ENCODE measurements at regions not wholly inside any gene's neighbourhood (a gene's known extent, or its start where the extent isn't known, plus 50 kb on each side); places are given as distances from the start of the nearest gene placed in this dataset.

DNA sequence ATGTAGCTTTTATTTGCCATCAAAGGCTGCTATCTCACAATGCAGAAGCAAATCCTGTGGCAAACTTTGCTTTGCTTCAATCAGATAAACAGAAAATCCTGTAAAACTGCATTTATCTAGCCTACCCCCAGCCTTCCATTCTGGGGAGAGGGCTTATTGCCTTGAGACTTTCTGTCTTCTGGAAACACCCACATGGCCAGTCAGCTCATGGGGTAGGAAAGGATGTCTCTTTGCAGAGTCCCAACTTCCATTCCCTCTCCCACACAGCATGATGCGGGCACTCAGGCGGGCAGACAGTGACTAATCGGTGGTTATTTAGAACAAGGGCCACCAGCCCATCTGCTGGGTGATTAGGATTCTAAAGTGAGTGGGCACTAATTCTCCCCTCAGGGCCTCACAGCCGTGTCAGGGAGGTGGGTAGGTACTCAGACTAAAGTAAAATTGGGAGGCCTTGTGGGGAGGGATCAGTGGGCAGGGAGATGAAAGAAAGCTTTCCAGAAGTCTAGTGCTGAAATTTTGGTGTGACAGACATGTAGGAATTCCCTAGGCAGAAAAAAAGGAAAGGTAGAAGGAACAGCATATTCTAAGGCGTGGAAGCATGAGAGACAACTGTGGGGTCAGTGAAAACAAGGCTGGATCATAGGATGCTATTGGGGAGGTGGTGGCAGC is 720.5 kb downstream of the VRK1 start:
- no peaks in the 10 kb centered on the region for H3K36me3 ChIP-seq (ENCODE audit: control insufficient read depth in 2 of 2, insufficient read depth in 1 of 2, low read length in 2 of 2)
- no peaks in the 10 kb centered on the region for H3K4me1 ChIP-seq (ENCODE audit: control insufficient read depth, insufficient read depth, low read length)
- no peak overlapping the region for H3K4me3 ChIP-seq (ENCODE audit: low read depth, low read length)
- TF ChIP-seq ZFHX2 (tag by site-specific recombination; conservative IDR thresholded peaks at IDR 0.05) (peak; percentile 38), ZNF16 (tag by site-specific recombination; IDR thresholded peaks at IDR 0.05; ENCODE audit: low read depth) (no peak), EGR2 (tag by site-specific recombination; IDR thresholded peaks at IDR 0.05; ENCODE audit: low read depth) (peak; percentile 59; the same call in 1 of the 2 replicates)
- TF ChIP-seq, protein P1, sequence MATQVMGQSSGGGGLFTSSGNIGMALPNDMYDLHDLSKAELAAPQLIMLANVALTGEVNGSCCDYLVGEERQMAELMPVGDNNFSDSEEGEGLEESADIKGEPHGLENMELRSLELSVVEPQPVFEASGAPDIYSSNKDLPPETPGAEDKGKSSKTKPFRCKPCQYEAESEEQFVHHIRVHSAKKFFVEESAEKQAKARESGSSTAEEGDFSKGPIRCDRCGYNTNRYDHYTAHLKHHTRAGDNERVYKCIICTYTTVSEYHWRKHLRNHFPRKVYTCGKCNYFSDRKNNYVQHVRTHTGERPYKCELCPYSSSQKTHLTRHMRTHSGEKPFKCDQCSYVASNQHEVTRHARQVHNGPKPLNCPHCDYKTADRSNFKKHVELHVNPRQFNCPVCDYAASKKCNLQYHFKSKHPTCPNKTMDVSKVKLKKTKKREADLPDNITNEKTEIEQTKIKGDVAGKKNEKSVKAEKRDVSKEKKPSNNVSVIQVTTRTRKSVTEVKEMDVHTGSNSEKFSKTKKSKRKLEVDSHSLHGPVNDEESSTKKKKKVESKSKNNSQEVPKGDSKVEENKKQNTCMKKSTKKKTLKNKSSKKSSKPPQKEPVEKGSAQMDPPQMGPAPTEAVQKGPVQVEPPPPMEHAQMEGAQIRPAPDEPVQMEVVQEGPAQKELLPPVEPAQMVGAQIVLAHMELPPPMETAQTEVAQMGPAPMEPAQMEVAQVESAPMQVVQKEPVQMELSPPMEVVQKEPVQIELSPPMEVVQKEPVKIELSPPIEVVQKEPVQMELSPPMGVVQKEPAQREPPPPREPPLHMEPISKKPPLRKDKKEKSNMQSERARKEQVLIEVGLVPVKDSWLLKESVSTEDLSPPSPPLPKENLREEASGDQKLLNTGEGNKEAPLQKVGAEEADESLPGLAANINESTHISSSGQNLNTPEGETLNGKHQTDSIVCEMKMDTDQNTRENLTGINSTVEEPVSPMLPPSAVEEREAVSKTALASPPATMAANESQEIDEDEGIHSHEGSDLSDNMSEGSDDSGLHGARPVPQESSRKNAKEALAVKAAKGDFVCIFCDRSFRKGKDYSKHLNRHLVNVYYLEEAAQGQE (tag by site-specific recombination; IDR thresholded peaks at IDR 0.05) = peak; percentile 48; the same call in 1 of the 2 replicates
- no peak overlapping the region for H3K27ac ChIP-seq (ENCODE audit: extremely low read depth, low read depth, low read length)
- no peaks in the 10 kb centered on the region for H3K9me3 ChIP-seq (ENCODE audit: control insufficient read depth, insufficient read depth, low read depth, low read length)
- CTCF ChIA-PET = no interaction called here
- POLR2A ChIA-PET = no interaction called here

DNA sequence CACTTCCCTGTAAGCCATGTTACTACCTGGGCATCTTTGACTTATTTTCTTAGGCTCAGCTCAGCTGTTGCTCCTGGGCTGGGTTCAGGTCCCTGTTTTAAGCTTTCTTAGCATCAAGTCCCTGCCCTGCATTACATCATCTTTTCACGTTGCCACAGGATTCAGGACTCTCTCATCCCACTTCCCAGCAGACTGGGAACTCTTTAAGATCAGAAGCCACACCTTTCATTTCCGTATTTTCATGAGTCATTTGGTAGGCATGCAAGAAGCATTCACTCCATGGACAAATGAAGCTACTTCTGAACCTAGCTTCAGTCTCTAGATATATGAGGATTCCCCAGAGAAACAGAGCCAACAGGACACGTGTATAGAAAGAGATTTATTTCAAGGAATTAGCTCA is 726.8 kb downstream of the VRK1 start:
- CTCF ChIA-PET = no interaction called here
- TF ChIP-seq ZNF585B (tag by site-specific recombination; IDR thresholded peaks at IDR 0.05) (no peak), ZNF311 (tag by site-specific recombination; IDR thresholded peaks at IDR 0.05; ENCODE audit: borderline replicate concordance) (no peak), ZNF248 (tag by site-specific recombination; IDR thresholded peaks at IDR 0.05) (no peak), GLI4 (tag by site-specific recombination; IDR thresholded peaks at IDR 0.05) (no peak), ZNF184 (tag by site-specific recombination; IDR thresholded peaks at IDR 0.05) (no peak), YY1 (tag by site-specific recombination; IDR thresholded peaks at IDR 0.05) (no peak), ZNF473 (tag by site-specific recombination; IDR thresholded peaks at IDR 0.05) (no peak), ZNF521 (tag by site-specific recombination; IDR thresholded peaks at IDR 0.05) (no peak), ZNF292 (tag by site-specific recombination; IDR thresholded peaks at IDR 0.05; ENCODE audit: borderline replicate concordance, low read depth) (no peak), ZNF121 (tag by site-specific recombination; IDR thresholded peaks at IDR 0.05) (no peak), BCL6B (tag by site-specific recombination; IDR thresholded peaks at IDR 0.05) (no peak), PRDM2 (tag by site-specific recombination; IDR thresholded peaks at IDR 0.05; ENCODE audit: borderline replicate concordance) (no peak), ZNF214 (tag by site-specific recombination; IDR thresholded peaks at IDR 0.05; ENCODE audit: borderline replicate concordance) (no peak)
- TF ChIP-seq, protein P2, sequence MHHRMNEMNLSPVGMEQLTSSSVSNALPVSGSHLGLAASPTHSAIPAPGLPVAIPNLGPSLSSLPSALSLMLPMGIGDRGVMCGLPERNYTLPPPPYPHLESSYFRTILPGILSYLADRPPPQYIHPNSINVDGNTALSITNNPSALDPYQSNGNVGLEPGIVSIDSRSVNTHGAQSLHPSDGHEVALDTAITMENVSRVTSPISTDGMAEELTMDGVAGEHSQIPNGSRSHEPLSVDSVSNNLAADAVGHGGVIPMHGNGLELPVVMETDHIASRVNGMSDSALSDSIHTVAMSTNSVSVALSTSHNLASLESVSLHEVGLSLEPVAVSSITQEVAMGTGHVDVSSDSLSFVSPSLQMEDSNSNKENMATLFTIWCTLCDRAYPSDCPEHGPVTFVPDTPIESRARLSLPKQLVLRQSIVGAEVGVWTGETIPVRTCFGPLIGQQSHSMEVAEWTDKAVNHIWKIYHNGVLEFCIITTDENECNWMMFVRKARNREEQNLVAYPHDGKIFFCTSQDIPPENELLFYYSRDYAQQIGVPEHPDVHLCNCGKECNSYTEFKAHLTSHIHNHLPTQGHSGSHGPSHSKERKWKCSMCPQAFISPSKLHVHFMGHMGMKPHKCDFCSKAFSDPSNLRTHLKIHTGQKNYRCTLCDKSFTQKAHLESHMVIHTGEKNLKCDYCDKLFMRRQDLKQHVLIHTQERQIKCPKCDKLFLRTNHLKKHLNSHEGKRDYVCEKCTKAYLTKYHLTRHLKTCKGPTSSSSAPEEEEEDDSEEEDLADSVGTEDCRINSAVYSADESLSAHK (tag by site-specific recombination; IDR thresholded peaks at IDR 0.05) = no peak
- TF ChIP-seq, protein P3, sequence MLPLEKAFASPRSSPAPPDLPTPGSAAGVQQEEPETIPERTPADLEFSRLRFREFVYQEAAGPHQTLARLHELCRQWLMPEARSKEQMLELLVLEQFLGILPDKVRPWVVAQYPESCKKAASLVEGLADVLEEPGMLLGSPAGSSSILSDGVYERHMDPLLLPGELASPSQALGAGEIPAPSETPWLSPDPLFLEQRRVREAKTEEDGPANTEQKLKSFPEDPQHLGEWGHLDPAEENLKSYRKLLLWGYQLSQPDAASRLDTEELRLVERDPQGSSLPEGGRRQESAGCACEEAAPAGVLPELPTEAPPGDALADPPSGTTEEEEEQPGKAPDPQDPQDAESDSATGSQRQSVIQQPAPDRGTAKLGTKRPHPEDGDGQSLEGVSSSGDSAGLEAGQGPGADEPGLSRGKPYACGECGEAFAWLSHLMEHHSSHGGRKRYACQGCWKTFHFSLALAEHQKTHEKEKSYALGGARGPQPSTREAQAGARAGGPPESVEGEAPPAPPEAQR (tag by site-specific recombination; IDR thresholded peaks at IDR 0.05) = no peak

More for the DNA sequence above, 726.8 kb downstream of the VRK1 start:
- Histone ChIP-seq H3K4me3 (ENCODE audit: low read depth, low read length) (no peak overlapping the region), H3K27ac (ENCODE audit: extremely low read depth, low read depth, low read length) (no peak overlapping the region), H3K36me3 (ENCODE audit: control insufficient read depth in 2 of 2, insufficient read depth in 1 of 2, low read length in 2 of 2) (no peaks in the 10 kb centered on the region), H3K9me3 (ENCODE audit: control insufficient read depth, insufficient read depth, low read depth, low read length) (no peaks in the 10 kb centered on the region), H3K4me1 (ENCODE audit: control insufficient read depth, insufficient read depth, low read length) (no peaks in the 10 kb centered on the region)
- POLR2A ChIA-PET = interaction anchor here (0.6 kb wide), 1 partner anchor 727 kb away, joined by 3 read pairs; no protein-coding TSS in a partner anchor
